GM19397 (cell line): ENCODE measurements at regions not wholly inside any gene's neighbourhood (a gene's known extent, or its start where the extent isn't known, plus 50 kb on each side); places are given as distances from the start of the nearest gene placed in this dataset.
"Not testable (repeated sequence)": the region's sequence is repeated elsewhere in the genome, so short reads cannot be mapped to it uniquely, and the experiment has no call there.

ENCODE experiments used
- ATAC-seq: cut with Tn5 transposase; IDR thresholded peaks from one replicate; pipeline ENCODE4 v1.9.1; 2021; ENCODE audit warnings: mild to moderate bottlenecking, moderate library complexity; ENCODE audit not compliant: unreplicated experiment

- no peak for ATAC-seq
These were observed 157.8 kb downstream of the SAMD5 start for GRCh38 chr6:147666255-147666654.

DNA sequence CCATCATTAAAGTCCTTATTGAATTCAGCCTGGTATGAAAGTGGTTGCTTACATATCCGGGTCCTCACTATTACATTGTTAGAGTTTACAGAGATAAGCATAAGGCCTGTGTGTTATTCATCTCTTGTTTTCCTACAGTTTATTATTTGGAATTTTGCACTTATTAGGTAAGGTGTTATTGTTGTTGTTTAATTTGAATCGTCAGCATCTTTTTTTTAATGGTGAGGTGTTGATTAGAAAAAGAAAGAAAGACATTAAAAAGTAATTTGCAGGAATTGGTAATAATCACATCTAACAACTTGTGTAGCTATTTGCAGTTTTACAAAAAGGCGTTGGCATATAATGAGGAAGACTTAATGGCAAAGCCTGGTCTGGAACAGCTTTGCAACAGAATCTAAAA, 158.6 kb downstream of the SAMD5 start:
- no peak for ATAC-seq

DNA sequence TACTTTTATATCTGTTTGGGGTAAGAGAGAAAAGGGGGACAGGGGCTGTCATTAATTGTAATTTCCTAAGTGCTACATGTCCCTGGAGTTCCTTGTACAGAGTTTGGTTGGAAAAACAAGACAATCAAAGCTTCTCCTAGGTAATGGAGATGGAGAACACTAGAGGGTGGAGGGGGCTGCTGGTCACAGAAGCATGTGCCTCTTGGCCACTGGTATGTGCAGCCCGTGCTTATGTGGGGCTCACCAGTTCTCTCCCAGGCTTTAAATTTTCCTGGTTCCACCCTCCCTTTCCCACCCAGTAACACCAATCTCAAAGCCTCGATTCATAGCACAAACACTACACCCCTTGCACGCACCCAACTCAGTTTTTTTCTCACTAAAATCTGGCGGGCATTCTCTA, 165.6 kb downstream of the SAMD5 start:
- no peak for ATAC-seq

GRCh38 chr6:147674794-147675193, 166.3 kb downstream of the SAMD5 start:
- ATAC-seq = no peak

- ATAC-seq = no peak
These were observed 166.8 kb downstream of the SAMD5 start for GRCh38 chr6:147675281-147675680.

DNA sequence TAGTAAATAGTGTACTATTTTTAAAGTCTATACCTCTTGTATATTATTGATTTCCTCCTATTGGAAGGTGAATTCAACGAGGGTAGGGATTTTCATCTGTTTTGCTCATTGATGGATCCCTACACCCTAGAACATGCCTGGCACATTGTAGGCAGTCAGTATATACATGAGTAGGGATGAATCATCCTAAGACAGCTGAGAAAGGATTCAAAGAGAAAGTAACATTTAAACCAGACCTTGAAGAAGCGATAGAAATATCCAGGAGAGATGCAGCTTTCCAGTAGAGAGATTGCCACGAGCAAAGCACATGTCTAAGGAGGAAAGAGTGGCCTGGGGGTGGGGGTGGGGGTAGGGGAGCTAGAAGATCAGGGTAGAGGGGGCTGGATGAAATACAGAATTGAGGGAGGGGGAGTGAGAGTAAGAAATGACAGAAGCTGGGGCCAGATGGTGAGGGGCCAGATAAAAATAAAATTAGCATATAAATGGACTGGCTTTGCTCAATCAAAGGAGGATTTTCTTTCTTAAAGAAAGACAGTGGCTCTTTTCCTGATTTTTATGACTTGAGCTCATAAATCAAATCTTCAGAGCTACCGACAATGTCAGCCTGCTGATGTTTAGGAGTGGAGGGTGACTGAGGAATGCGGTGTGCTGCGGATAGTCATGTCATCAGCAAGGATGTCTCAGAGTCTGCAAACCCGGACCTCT, 168.2 kb downstream of the SAMD5 start:
- ATAC-seq = no peak

- no peak for ATAC-seq
These were observed 169.2 kb downstream of the SAMD5 start for GRCh38 chr6:147677647-147678046.

GRCh38 chr6:147678253-147678652, 169.8 kb downstream of the SAMD5 start:
- no peak for ATAC-seq

DNA sequence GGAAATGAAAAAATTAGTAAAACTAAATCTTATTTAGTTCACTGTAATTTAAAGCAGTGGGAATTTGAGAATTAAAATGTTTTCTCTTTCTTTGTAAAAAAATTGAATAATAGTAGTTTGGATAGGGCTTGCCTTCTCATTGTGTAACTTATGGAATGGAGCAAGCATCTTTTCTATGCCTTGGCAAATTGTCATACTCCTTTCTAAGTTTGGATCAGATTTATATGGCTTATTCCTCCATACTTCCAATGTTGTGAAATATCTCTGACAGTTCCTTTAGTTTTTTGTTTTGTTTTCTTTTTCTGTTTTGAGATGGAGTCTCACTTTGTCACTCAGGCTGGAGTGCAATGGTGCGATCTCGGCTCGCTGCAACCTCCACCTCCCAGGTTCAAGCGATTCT, 176.4 kb downstream of the SAMD5 start:
- no peak for ATAC-seq

DNA sequence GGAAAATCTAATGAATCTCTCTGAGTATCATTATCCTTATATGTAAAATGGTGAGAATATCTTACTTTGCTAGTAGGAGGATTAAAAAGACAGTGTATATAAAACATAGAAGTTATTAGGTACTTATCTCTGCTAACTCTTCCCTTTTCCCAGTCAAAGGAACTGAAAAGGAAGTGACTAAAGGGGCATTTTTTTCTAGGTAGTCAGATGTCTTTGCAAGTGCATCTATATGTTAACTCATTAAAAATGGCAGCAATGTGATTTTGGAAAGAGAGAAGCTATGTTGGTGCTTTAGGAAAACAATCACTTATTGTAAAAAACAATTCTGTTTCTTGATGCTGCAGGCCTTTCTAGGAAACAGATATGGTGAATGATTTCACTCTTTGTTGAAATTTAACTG, 180.9 kb downstream of the SAMD5 start:
- no peak for ATAC-seq

GRCh38 chr6:147691446-147691845, 183.0 kb downstream of the SAMD5 start:
- ATAC-seq = no peak

- no peak for ATAC-seq
These were observed 184.7 kb downstream of the SAMD5 start for GRCh38 chr6:147693181-147693580.

DNA sequence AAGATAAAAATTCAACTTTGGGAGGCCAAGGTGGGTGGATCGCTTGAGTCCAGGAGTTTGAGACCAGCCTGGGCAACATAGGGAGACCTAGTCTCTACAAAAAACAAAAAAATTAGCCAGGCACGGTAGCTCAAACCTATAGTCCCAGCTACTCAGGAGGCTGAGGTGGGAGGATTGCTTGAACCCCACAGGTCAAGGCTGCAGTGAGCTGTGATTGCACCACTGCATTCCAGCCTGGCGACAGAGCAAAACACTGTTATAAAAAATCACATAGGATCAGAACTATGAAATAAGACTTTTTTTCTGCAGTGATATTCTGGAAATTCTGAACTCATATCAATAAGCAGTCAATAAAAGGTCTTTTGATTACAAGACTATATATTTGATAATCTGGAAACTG, 186.1 kb downstream of the SAMD5 start:
- ATAC-seq = not testable (repeated sequence)

- no peak for ATAC-seq
These were observed 187.3 kb downstream of the SAMD5 start for GRCh38 chr6:147695819-147696218.

GRCh38 chr6:147699140-147699539, 190.7 kb downstream of the SAMD5 start:
- ATAC-seq = no peak

DNA sequence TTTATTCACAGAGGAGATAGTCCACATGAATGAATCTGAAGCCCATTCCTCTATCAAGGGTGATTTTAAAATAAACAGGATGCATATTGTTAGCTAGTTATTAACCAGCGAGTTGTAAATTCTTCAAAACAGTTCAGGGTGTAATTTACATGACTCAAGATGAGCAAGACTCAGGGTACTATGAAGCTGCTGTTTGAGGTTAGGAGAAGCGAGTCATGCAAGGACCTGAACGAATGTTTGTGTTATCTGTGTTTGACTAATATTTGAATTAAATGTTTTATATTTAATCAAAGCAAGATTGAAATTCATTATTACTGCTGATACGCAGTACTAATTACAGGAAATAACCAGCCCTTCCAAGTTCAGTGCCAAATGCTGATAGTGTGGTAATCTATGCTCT, 191.1 kb downstream of the SAMD5 start:
- no peak for ATAC-seq

DNA sequence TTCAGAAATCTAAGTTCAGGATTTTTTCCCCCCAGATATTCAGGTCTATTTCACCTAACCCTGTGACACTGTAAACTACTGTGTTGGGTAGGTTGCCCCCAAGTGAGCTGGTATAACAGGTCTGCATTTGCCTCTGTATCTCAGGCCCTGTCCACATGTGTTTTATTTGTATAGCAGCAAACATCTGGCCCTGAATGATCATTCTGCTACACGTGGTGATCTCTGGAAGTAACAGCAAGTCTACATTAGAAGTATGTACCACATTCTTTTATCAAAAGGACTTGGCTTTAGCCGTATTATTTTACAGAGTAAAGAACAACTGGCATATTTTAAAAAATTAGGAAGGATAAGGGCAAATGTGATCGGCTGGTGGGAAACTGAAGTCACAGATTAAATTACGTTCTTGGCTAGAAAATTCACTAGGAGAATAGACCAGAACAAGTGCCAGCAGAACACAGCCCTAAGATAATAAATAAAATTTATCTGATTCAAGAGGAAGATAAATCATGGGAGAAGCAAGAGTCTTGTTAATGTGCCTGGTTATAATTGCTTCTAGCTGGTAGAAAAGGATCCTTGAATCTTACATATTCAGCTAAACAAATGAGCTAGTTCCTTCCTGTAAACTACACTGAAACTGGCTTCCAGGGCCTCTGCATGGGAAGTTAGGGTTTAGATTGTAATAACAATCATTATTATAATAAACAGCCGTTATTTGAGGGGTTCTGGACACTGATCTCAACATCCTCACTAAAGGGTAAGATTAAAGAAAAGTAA, 192.1 kb downstream of the SAMD5 start:
- no peak for ATAC-seq

DNA sequence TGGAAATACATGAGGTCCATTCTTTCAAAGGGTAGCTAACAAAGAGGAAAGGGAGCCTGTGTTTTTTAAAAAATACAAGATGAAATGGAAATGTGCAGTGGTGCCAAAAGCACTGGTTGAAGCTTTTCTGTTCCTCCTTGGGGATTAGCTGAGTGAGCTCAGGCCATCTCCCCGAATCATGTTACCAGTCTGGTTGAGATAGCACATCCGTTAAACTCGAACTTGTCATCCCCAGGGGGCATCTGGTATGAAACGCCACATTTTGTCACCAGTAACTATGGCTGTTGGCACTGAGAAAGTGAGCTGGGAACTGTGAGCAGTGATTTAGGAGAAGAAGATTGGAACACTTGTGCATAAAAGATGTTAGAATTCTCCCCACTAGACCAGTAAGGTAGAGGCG, 196.2 kb downstream of the SAMD5 start:
- no peak for ATAC-seq

DNA sequence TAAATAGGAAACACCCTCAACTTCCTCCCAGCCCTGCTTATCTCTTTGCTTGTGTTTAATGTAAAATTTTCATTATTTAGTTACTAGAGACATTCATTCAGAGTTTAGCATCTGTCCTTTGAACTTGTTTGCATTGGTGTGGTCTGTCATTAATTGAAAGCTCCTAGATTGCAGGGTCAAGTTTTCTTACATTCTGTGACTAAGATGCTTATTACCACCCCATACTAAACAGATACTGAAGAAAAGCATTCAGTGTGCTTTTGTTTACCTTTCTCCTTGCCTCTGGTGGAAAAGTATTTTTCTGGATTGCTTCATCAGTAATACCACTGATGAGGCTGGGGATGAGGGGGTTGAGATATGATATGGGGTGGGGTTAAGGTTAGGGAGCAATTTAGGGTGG, 199.0 kb downstream of the SAMD5 start:
- no peak for ATAC-seq

DNA sequence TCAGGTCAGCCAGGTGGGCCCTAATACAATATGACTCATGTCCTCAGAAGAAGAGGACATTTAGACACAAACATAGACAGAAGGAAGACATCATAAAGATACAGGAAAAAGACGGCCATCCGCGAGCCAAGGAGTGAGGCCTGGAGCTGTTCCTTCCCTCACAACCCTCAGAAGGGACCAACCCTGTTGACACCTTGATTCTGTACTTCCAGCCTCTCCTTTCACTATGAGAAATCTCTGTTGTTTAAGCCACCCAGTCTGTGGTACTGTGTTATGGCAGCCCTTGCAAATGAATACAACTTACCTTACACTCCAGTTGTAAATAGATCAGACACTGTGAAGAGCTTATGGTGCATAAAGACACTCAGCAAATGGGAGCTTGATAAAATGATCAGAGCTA, 199.7 kb downstream of the SAMD5 start:
- no peak for ATAC-seq

GRCh38 chr6:147709396-147710272, 201.1 kb downstream of the SAMD5 start:
- no peak for ATAC-seq

DNA sequence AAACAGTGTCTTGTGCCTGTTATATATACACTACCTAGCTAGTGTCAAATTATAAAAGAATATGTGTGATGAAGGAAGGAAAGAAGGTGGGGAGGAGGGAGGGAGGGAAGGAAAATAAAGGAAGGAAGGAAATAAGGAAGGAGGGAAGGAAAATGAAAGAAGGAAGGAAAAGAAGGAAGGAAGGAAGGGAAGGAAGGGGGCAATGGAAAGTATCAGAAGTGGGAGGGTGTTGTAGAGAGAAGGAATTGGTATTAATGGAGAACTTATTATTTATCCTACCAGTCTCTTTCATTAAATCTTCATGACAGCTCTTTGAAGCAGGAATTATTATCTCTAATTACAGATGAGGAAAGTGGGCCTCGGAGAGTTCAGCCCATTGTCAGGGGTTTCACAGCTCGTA, 202.4 kb downstream of the SAMD5 start:
- ATAC-seq = no peak
